H1 (cell line): ENCODE measurements at regions not wholly inside any gene's neighbourhood (a gene's known extent, or its start where the extent isn't known, plus 50 kb on each side); places are given as distances from the start of the nearest gene placed in this dataset.

ENCODE experiments used
- CTCF ChIA-PET: fragments of 300-600 bp; sonication (Branson Sonifier 250); formaldehyde crosslinking; loops from one replicate; lab custom pipeline; 2021; ENCODE audit not compliant: partially characterized antibody; lab: Charles Lee
- POLR2A ChIA-PET: fragments of 300-600 bp; sonication (Branson Sonifier 250); formaldehyde crosslinking; loops from one replicate; lab custom pipeline; 2021; ENCODE audit warnings: inconsistent platforms; ENCODE audit not compliant: partially characterized antibody; lab: Charles Lee
- DNase-seq, 2 experiments: peaks; one replicate each; pipeline versions ENCODE4 v3.0.0 to v3.0.0-alpha.2; 2010 to 2022; ENCODE audit warnings: low spot score in 2 of 2, low read depth in 1 of 2, mixed read lengths in 1 of 2
- FAIRE-seq: peaks from 2 replicates; lab custom pipeline; 2011; peaks lifted over from hg19 to GRCh38; lab: Jason Lieb, UNC
- H2AFZ ChIP-seq: 2 replicates; pipeline ENCODE4 v1.8.1; 2012; ENCODE audit warnings: low read length, inconsistent platforms
- H2AK5ac ChIP-seq: 2 replicates; pipeline ENCODE4 v1.6.1; 2013; ENCODE audit warnings: low read depth, low read length
- H2BK120ac ChIP-seq: replicated peaks from 2 replicates; pipeline ENCODE3; 2013; ENCODE audit warnings: low read depth, low read length, inconsistent platforms
- H2BK12ac ChIP-seq: 2 replicates; pipeline ENCODE4 v1.6.1; 2013; ENCODE audit warnings: low read depth, low read length
- H2BK15ac ChIP-seq: 2 replicates; pipeline ENCODE4 v1.6.1; 2013; ENCODE audit warnings: low read length
- H2BK20ac ChIP-seq: 2 replicates; pipeline ENCODE4 v1.6.1; 2013; ENCODE audit warnings: low read length
- H2BK5ac ChIP-seq: 2 replicates; pipeline ENCODE4 v1.6.1; 2013; ENCODE audit warnings: low read depth, low read length
- H3K14ac ChIP-seq: 2 replicates; pipeline ENCODE4 v1.6.1; 2013; ENCODE audit warnings: inconsistent platforms; ENCODE audit not compliant: insufficient read length
- H3K18ac ChIP-seq: 2 replicates; pipeline ENCODE4 v1.6.1; 2013; ENCODE audit warnings: low read length; ENCODE audit errors: extremely low read depth
- H3K23ac ChIP-seq: 2 replicates; pipeline ENCODE4 v1.6.1; 2013; ENCODE audit warnings: inconsistent platforms; ENCODE audit not compliant: insufficient read length
- H3K23me2 ChIP-seq: 2 replicates; pipeline ENCODE4 v1.6.1; 2013; ENCODE audit warnings: low read depth, low read length
- H3K27ac ChIP-seq: 2 replicates; pipeline ENCODE4 v1.6.1; 2011; ENCODE audit warnings: low read depth, low read length, inconsistent platforms
- H3K27me3 ChIP-seq, 4 experiments: replicated peaks in 1 of 4; 1 replicate in 1 of 4; 2 replicates in 3 of 4; pipeline versions ENCODE4 v1.6.1 to v1.8.1; 2011 to 2013; ENCODE audit warnings: low read length in 3 of 4, mild to moderate bottlenecking in 3 of 4, inconsistent platforms in 2 of 4, mixed read lengths in 2 of 4, moderate library complexity in 1 of 4; ENCODE audit not compliant: control insufficient read depth in 3 of 4, insufficient read depth in 3 of 4; ENCODE audit errors: extremely low read depth in 1 of 4
- H3K36me3 ChIP-seq, 4 experiments: 2 replicates each; pipeline versions ENCODE4 v1.6.1 to v1.8.1; 2011 to 2013; ENCODE audit warnings: mild to moderate bottlenecking in 4 of 4, low read length in 3 of 4, moderate library complexity in 2 of 4, control low read depth in 1 of 4, inconsistent platforms in 1 of 4; ENCODE audit not compliant: insufficient read depth in 4 of 4, control insufficient read depth in 2 of 4
- H3K4ac ChIP-seq: replicated peaks from 2 replicates; pipeline ENCODE3; 2013; ENCODE audit warnings: low read length, low read depth, mixed read lengths, inconsistent platforms; ENCODE audit not compliant: insufficient read length
- H3K4me1 ChIP-seq, 4 experiments: replicated peaks in 1 of 4; 1 replicate in 1 of 4; 2 replicates in 3 of 4; pipeline versions ENCODE4 v1.6.1 to v1.8.1; 2011 to 2013; ENCODE audit warnings: low read length in 3 of 4, inconsistent platforms in 2 of 4, mixed read lengths in 1 of 4; ENCODE audit not compliant: insufficient read depth in 4 of 4, control insufficient read depth in 3 of 4
- H3K4me2 ChIP-seq, 2 experiments: 2 replicates each; pipeline versions ENCODE4 v1.6.1 to v1.8.1; 2011 to 2013; ENCODE audit warnings: low read depth in 2 of 2, low read length in 2 of 2, control low read depth in 1 of 2, inconsistent platforms in 1 of 2, mild to moderate bottlenecking in 1 of 2; ENCODE audit not compliant: insufficient read depth in 1 of 2
- H3K4me3 ChIP-seq, 4 experiments: fragments of 200-600, 300-600 bp in 1 of 4; sonication (generic), shearing (Covaris generic), sonication (Bioruptor Twin) in 1 of 4; 2 replicates each; pipeline versions ENCODE4 v1.5.1 to v1.8.1; 2011 to 2016; ENCODE audit warnings: low read length in 4 of 4, low read depth in 3 of 4, control low read depth in 2 of 4, inconsistent platforms in 2 of 4, mild to moderate bottlenecking in 2 of 4, mixed read lengths in 1 of 4, moderate library complexity in 1 of 4; ENCODE audit not compliant: insufficient read depth in 2 of 4; ENCODE audit errors: extremely low read depth in 1 of 4
- H3K56ac ChIP-seq: replicated peaks from 2 replicates; pipeline ENCODE3; 2013; ENCODE audit warnings: low read depth, mild to moderate bottlenecking, mixed read lengths, low read length, inconsistent platforms; ENCODE audit not compliant: insufficient read length
- H3K79me1 ChIP-seq: 2 replicates; pipeline ENCODE4 v1.6.1; 2013; ENCODE audit warnings: low read depth, low read length, control low read depth
- H3K79me2 ChIP-seq, 2 experiments: 2 replicates each; pipeline versions ENCODE4 v1.6.1 to v1.8.1; 2012 to 2013; ENCODE audit warnings: low read length in 2 of 2, mild to moderate bottlenecking in 2 of 2, inconsistent platforms in 1 of 2; ENCODE audit not compliant: insufficient read depth in 2 of 2, control insufficient read depth in 1 of 2
- H3K9ac ChIP-seq, 4 experiments: replicated peaks in 1 of 4; 1 replicate in 1 of 4; 2 replicates in 3 of 4; pipeline versions ENCODE4 v1.6.1 to v1.8.1; 2011 to 2013; ENCODE audit warnings: low read depth in 3 of 4, low read length in 3 of 4, control low read depth in 2 of 4, mild to moderate bottlenecking in 2 of 4, moderate library complexity in 2 of 4, inconsistent platforms in 1 of 4; ENCODE audit errors: extremely low read depth in 1 of 4
- H3K9me3 ChIP-seq, 2 experiments: 2 replicates each; pipeline versions ENCODE4 v1.6.1 to v1.8.1; 2012 to 2013; ENCODE audit warnings: mild to moderate bottlenecking in 2 of 2, moderate library complexity in 2 of 2, control low read depth in 1 of 2, inconsistent platforms in 1 of 2, low read depth in 1 of 2, low read length in 1 of 2, mixed read lengths in 1 of 2; ENCODE audit not compliant: insufficient read depth in 2 of 2
- H4K20me1 ChIP-seq, 2 experiments: replicated peaks in 1 of 2; 2 replicates each; pipeline versions ENCODE3 to v1.8.1; 2011 to 2013; ENCODE audit warnings: inconsistent platforms in 2 of 2, low read length in 2 of 2, mild to moderate bottlenecking in 1 of 2; ENCODE audit not compliant: insufficient read depth in 2 of 2, control insufficient read depth in 1 of 2
- H4K5ac ChIP-seq: 2 replicates; pipeline ENCODE4 v1.6.1; 2013; ENCODE audit warnings: low read length, low read depth, mixed read lengths, inconsistent platforms; ENCODE audit not compliant: insufficient read length
- H4K8ac ChIP-seq: 2 replicates; pipeline ENCODE4 v1.8.0; 2013; ENCODE audit warnings: mild to moderate bottlenecking, moderate library complexity, low read length, inconsistent platforms; ENCODE audit not compliant: insufficient read depth; ENCODE audit errors: extremely low read depth
- H4K91ac ChIP-seq: replicated peaks from 2 replicates; pipeline ENCODE3; 2013; ENCODE audit warnings: low read length, mixed read lengths, inconsistent platforms; ENCODE audit not compliant: insufficient read length
- CBX8 ChIP-seq: fragments of 300-800, 300-1000 bp; sonication (generic); IDR thresholded peaks from 2 replicates; pipeline ENCODE4 v1.7.1; 2016; ENCODE audit warnings: low read depth, low read length, borderline replicate concordance
- CEBPB ChIP-seq: IDR thresholded peaks from 2 replicates; pipeline ENCODE4 v1.6.1; 2012; ENCODE audit warnings: low read depth, low read length
- CHD1 ChIP-seq: IDR thresholded peaks from 2 replicates; pipeline ENCODE4 v1.6.1; 2012; ENCODE audit warnings: low read depth, low read length, improper control_type of control experiment
- EGR1 ChIP-seq: IDR thresholded peaks from 2 replicates; pipeline ENCODE4 v1.6.1; 2011; ENCODE audit warnings: low read depth, low read length, borderline replicate concordance
- GABPA ChIP-seq: IDR thresholded peaks from 2 replicates; pipeline ENCODE4 v1.6.1; 2011; ENCODE audit warnings: mild to moderate bottlenecking, low read length, moderate library complexity, borderline replicate concordance; ENCODE audit not compliant: insufficient read depth
- MAFK ChIP-seq: IDR thresholded peaks from 2 replicates; pipeline ENCODE4 v1.6.1; 2012; ENCODE audit warnings: low read depth, mild to moderate bottlenecking, improper control_type of control experiment, low read length
- SIRT6 ChIP-seq: IDR thresholded peaks from one replicate; pipeline ENCODE4 v1.7.1; 2012; ENCODE audit warnings: low read length, inconsistent platforms
- SP2 ChIP-seq: IDR thresholded peaks from 2 replicates; pipeline ENCODE4 v1.6.1; 2012; ENCODE audit warnings: mild to moderate bottlenecking, low read length, inconsistent platforms
- TAF1 ChIP-seq: IDR thresholded peaks from 2 replicates; pipeline ENCODE4 v1.6.1; 2011; ENCODE audit warnings: mild to moderate bottlenecking, low read depth, low read length
- YY1 ChIP-seq: IDR thresholded peaks from 2 replicates; pipeline ENCODE4 v1.6.1; 2011; ENCODE audit warnings: low read depth, mild to moderate bottlenecking, low read length
- WGBS, 2 experiments: shearing (Covaris generic) in 1 of 2; methylation state at CpG; one replicate each; pipeline versions ENCODE4 v1.1.6 to v1.1.7; 2013 to 2015; ENCODE audit warnings: low lambda C conversion rate in 2 of 2, mixed read lengths in 2 of 2, inconsistent platforms in 1 of 2, low coverage in 1 of 2, missing lambda C conversion rate in 1 of 2; ENCODE audit not compliant: insufficient replicate concordance in 2 of 2, insufficient coverage in 1 of 2, insufficient read length in 1 of 2; ENCODE audit errors: extremely low coverage in 1 of 2, missing lambda C conversion rate in 1 of 2; 5-methylcytosine and 5-hydroxymethylcytosine counted together
- TF ChIP-seq, protein P1 (sequence below): IDR thresholded peaks from 2 replicates; pipeline ENCODE4 v1.6.1; 2011; ENCODE audit warnings: low read depth, mild to moderate bottlenecking, low read length; ENCODE audit not compliant: insufficient read depth
- TF ChIP-seq, protein P2 (sequence below): IDR thresholded peaks from 2 replicates; pipeline ENCODE4 v1.6.1; 2011; ENCODE audit warnings: low read length, improper control_type of control experiment
- TF ChIP-seq, protein P3 (sequence below): IDR thresholded peaks from 2 replicates; pipeline ENCODE4 v1.6.1; 2012; ENCODE audit warnings: low read length, inconsistent platforms

DNA sequence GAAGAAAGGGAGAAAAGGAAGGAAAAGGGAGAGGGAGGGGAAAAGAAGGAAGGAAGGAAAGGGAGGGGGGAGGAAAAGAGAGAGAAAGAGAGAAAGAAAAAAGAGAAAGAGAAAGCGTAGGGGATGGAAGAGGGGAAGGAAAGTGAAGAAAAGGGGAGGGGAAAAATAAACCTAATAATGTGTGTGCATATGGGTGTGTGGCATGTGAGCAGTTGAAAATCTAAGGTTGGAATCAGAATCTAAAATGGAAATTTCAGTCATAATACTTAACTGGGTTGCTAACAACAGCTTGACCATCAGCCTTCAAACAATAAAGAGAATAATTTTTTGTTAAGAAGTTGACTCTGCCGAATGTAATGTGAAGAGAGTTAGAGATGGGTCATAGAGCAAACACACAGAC lies 407.9 kb upstream of the SLC14A2 start:
- Histone ChIP-seq H2BK120ac (no peak overlapping the region), H3K79me2 (no peaks in the 10 kb centered on the region), H3K9ac (no peak overlapping the region), H2AFZ (no peak overlapping the region), H3K79me1 (no peaks in the 10 kb centered on the region), H3K4ac (no peak overlapping the region), H3K36me3 (no peaks in the 10 kb centered on the region), H3K4me2 (no peak overlapping the region), H2BK5ac (no peak overlapping the region), H2BK15ac (no peak overlapping the region), H3K14ac (no peak overlapping the region), H3K27ac (no peak overlapping the region), H3K27me3 (no peaks in the 10 kb centered on the region), H4K8ac (no peak overlapping the region), H3K23me2 (no peaks in the 10 kb centered on the region), H2BK12ac (no peak overlapping the region), H3K18ac (no peak overlapping the region), H2BK20ac (no peak overlapping the region), H3K9me3 (no peaks in the 10 kb centered on the region), H2AK5ac (no peak overlapping the region), H4K91ac (no peak overlapping the region), H3K56ac (no peak overlapping the region), H3K4me1 (no peaks in the 10 kb centered on the region), H3K4me3 (no peak overlapping the region), H4K20me1 (no peaks in the 10 kb centered on the region), H4K5ac (no peak overlapping the region), H3K23ac (no peak overlapping the region)
- ChIA-PET CTCF (interaction anchor here (0.9 to 1.3 kb wide), 4 partner anchors 16 to 179 kb away, joined by 3 to 5 read pairs (median 4); no protein-coding TSS in a partner anchor), POLR2A (no interaction called here)
- 81 to 92% methylated on average over 1 to 2 of the region's 2 CpGs for whole genome bisulfite sequencing, 2 experiments
- FAIRE-seq (no peak), DNase-seq (no peak)
- TF ChIP-seq, protein P1, sequence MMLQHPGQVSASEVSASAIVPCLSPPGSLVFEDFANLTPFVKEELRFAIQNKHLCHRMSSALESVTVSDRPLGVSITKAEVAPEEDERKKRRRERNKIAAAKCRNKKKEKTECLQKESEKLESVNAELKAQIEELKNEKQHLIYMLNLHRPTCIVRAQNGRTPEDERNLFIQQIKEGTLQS = no peak
- TF ChIP-seq EGR1 (no peak), YY1 (no peak), CHD1 (no peak), MAFK (no peak), TAF1 (no peak), CEBPB (no peak), GABPA (no peak), SP2 (no peak), SIRT6 (no peak), CBX8 (no peak)
- TF ChIP-seq, protein P2, sequence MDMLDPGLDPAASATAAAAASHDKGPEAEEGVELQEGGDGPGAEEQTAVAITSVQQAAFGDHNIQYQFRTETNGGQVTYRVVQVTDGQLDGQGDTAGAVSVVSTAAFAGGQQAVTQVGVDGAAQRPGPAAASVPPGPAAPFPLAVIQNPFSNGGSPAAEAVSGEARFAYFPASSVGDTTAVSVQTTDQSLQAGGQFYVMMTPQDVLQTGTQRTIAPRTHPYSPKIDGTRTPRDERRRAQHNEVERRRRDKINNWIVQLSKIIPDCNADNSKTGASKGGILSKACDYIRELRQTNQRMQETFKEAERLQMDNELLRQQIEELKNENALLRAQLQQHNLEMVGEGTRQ = no peak
- TF ChIP-seq, protein P3, sequence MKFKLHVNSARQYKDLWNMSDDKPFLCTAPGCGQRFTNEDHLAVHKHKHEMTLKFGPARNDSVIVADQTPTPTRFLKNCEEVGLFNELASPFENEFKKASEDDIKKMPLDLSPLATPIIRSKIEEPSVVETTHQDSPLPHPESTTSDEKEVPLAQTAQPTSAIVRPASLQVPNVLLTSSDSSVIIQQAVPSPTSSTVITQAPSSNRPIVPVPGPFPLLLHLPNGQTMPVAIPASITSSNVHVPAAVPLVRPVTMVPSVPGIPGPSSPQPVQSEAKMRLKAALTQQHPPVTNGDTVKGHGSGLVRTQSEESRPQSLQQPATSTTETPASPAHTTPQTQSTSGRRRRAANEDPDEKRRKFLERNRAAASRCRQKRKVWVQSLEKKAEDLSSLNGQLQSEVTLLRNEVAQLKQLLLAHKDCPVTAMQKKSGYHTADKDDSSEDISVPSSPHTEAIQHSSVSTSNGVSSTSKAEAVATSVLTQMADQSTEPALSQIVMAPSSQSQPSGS = no peak
